ENCODE measurements at regions not wholly inside any gene's neighbourhood (a gene's known extent, or its start where the extent isn't known, plus 50 kb on each side); places are given as distances from the start of the nearest gene placed in this dataset.

DNA sequence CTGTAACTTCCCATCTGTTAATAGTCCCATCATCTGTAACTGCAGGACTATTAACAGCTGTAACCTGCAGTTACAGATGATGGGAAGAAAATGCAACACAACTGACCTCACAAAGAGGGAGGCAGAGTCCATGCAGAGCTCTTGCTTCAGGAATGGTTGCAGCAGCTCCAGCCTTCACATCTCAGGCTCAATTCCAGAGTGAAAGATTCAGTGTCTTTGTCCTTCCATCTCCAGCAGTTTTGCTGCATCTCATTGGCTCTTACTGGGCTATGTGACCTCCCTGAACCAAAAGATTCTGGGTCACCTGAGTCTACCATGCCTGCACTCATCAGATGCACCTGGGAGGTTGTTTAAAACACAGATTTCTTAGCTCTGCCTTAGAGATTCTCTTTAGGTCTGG, 686.7 kb downstream of the MATN1 start:
- no peak for TF ChIP-seq MYC (IDR thresholded peaks at IDR 0.05; ENCODE audit: insufficient read depth, insufficient read length, insufficient replicate concordance, low read length, severe bottlenecking)
- TF ChIP-seq FOXM1 (IDR thresholded peaks at IDR 0.05; ENCODE audit: low read depth, low read length), result no peak
